IMR-90 (cell line): ENCODE measurements at regions not wholly inside any gene's neighbourhood (a gene's known extent, or its start where the extent isn't known, plus 50 kb on each side); places are given as distances from the start of the nearest gene placed in this dataset.

ENCODE experiments used
- ATAC-seq: fragments of 200-7000 bp; cut with Tn5 transposase; 2 replicates; pipeline ENCODE4 v1.9.1; 2020; ENCODE audit warnings: low read depth, mild to moderate bottlenecking, moderate library complexity
- BruUV-seq: library from RNA; stranded (reverse); fragments of 400-500 nt; replicated peaks from 2 replicates; lab custom pipeline; 2021; lab: Mats Ljungman, UMichigan
- CTCF ChIA-PET: fragments of 300-600 bp; formaldehyde crosslinking; extraction: SDS; loops from one replicate; lab custom pipeline; 2021; ENCODE audit warnings: antibody characterized with exemption; lab: Yijun Ruan, JAX
- POLR2A ChIA-PET: fragments of 300-600 bp; sonication (Branson Sonifier 250); formaldehyde crosslinking; loops from one replicate; lab custom pipeline; 2022; ENCODE audit warnings: antibody characterized with exemption; ENCODE audit not compliant: unreplicated experiment; lab: Charles Lee
- DNase-seq: peaks from one replicate; pipeline ENCODE4 v3.0.0; 2013
- H2AFZ ChIP-seq: replicated peaks from 2 replicates; pipeline ENCODE3; 2013; ENCODE audit warnings: low read length, mild to moderate bottlenecking; ENCODE audit not compliant: poor library complexity
- H2AK5ac ChIP-seq: 2 replicates; pipeline ENCODE4 v1.6.1; 2013; ENCODE audit warnings: low read depth, low read length, inconsistent platforms
- H2AK9ac ChIP-seq: replicated peaks from 2 replicates; pipeline ENCODE3; 2013; ENCODE audit warnings: mild to moderate bottlenecking, low read depth, low read length, moderate library complexity; ENCODE audit not compliant: poor library complexity
- H2BK120ac ChIP-seq: 2 replicates; pipeline ENCODE4 v1.6.1; 2013; ENCODE audit warnings: low read depth, low read length, inconsistent platforms
- H2BK15ac ChIP-seq: 3 replicates; pipeline ENCODE4 v1.6.1; 2013; ENCODE audit warnings: low read depth, low read length, inconsistent platforms
- H2BK20ac ChIP-seq: 2 replicates; pipeline ENCODE4 v1.6.1; 2013; ENCODE audit warnings: low read depth, mild to moderate bottlenecking, inconsistent platforms, low read length, moderate library complexity
- H2BK5ac ChIP-seq: 2 replicates; pipeline ENCODE4 v1.6.1; 2013; ENCODE audit warnings: mild to moderate bottlenecking, low read depth, low read length, inconsistent platforms; ENCODE audit not compliant: poor library complexity, severe bottlenecking
- H3K14ac ChIP-seq: replicated peaks from 2 replicates; pipeline ENCODE4 v1.6.1; 2013; ENCODE audit warnings: low read depth, low read length, inconsistent platforms
- H3K18ac ChIP-seq: 2 replicates; pipeline ENCODE4 v1.6.1; 2013; ENCODE audit warnings: low read depth, low read length, control low read depth
- H3K23ac ChIP-seq: 2 replicates; pipeline ENCODE4 v1.6.1; 2013; ENCODE audit warnings: low read depth, low read length, inconsistent platforms
- H3K27ac ChIP-seq: 2 replicates; pipeline ENCODE4 v1.5.1; 2013; ENCODE audit warnings: mild to moderate bottlenecking, control low read depth, low read length; ENCODE audit not compliant: insufficient read depth
- H3K27me3 ChIP-seq: 2 replicates; pipeline ENCODE4 v1.6.1; 2013; ENCODE audit warnings: low read length; ENCODE audit not compliant: control insufficient read depth, insufficient read depth
- H3K36me3 ChIP-seq: 2 replicates; pipeline ENCODE4 v1.6.1; 2013; ENCODE audit warnings: low read length, mixed read lengths; ENCODE audit not compliant: control insufficient read depth, insufficient read depth
- H3K4ac ChIP-seq: 2 replicates; pipeline ENCODE4 v1.6.1; 2013; ENCODE audit warnings: low read depth, low read length, inconsistent platforms
- H3K4me1 ChIP-seq: 2 replicates; pipeline ENCODE4 v1.6.1; 2013; ENCODE audit warnings: low read length, mixed read lengths; ENCODE audit not compliant: control insufficient read depth, insufficient read depth
- H3K4me2 ChIP-seq: 2 replicates; pipeline ENCODE4 v1.6.1; 2013; ENCODE audit warnings: low read depth, mild to moderate bottlenecking, control low read depth, low read length, moderate library complexity
- H3K4me3 ChIP-seq: 2 replicates; pipeline ENCODE4 v1.5.1; 2013; ENCODE audit warnings: low read depth, mild to moderate bottlenecking, control low read depth, low read length, moderate library complexity; ENCODE audit not compliant: insufficient read depth
- H3K56ac ChIP-seq: 2 replicates; pipeline ENCODE4 v1.6.1; 2013; ENCODE audit warnings: low read length, inconsistent platforms; ENCODE audit not compliant: insufficient read depth; ENCODE audit errors: extremely low read depth
- H3K79me1 ChIP-seq, 2 experiments: 2 replicates each; pipeline ENCODE4 v1.6.1; 2013; ENCODE audit warnings: low read length in 2 of 2, inconsistent platforms in 1 of 2, low read depth in 1 of 2
- H3K9ac ChIP-seq: 2 replicates; pipeline ENCODE4 v1.6.1; 2013; ENCODE audit warnings: low read depth, low read length, control low read depth
- H3K9me1 ChIP-seq: 2 replicates; pipeline ENCODE4 v1.6.1; 2013; ENCODE audit warnings: low read length, inconsistent platforms; ENCODE audit not compliant: insufficient read depth
- H3K9me3 ChIP-seq: 2 replicates; pipeline ENCODE4 v1.6.1; 2013; ENCODE audit warnings: low read length; ENCODE audit not compliant: control insufficient read depth, insufficient read depth
- H4K20me1 ChIP-seq: 2 replicates; pipeline ENCODE4 v1.6.1; 2013; ENCODE audit warnings: low read length, inconsistent platforms; ENCODE audit not compliant: insufficient read depth
- H4K5ac ChIP-seq: 2 replicates; pipeline ENCODE4 v1.6.1; 2013; ENCODE audit warnings: mild to moderate bottlenecking, low read depth, low read length, control low read depth
- H4K8ac ChIP-seq, 2 experiments: 2 replicates each; pipeline ENCODE4 v1.6.1; 2013; ENCODE audit warnings: low read depth in 2 of 2, low read length in 2 of 2, control low read depth in 1 of 2, inconsistent platforms in 1 of 2
- H4K91ac ChIP-seq: 2 replicates; pipeline ENCODE4 v1.6.1; 2013; ENCODE audit warnings: low read depth, low read length, inconsistent platforms; ENCODE audit not compliant: insufficient read depth
- CEBPB ChIP-seq: IDR thresholded peaks from 2 replicates; pipeline ENCODE4 v1.6.1; 2012; ENCODE audit warnings: low read depth, low read length, improper control_type of control experiment
- CHD1 ChIP-seq: IDR thresholded peaks from 2 replicates; pipeline ENCODE4 v1.6.1; 2012; ENCODE audit warnings: low read depth, low read length, improper control_type of control experiment
- NFE2L2 ChIP-seq: fragments of 150-350 bp; IDR thresholded peaks from 2 replicates; pipeline ENCODE4 v1.6.1; 2016; ENCODE audit warnings: low read depth, mild to moderate bottlenecking, low read length
- RAD21 ChIP-seq: IDR thresholded peaks from 2 replicates; pipeline ENCODE4 v1.6.1; 2012; ENCODE audit warnings: low read length, improper control_type of control experiment
- WGBS, 2 experiments: methylation state at CpG; one replicate each; pipeline versions ENCODE4 v1.1.5 to v1.1.7; 2013; ENCODE audit warnings: missing lambda C conversion rate in 2 of 2; ENCODE audit not compliant: insufficient read length in 1 of 2; ENCODE audit errors: extremely low coverage in 2 of 2; 5-methylcytosine and 5-hydroxymethylcytosine counted together
- dilution Hi-C: fragments of 300-500 bp; cut with HindIII; formaldehyde crosslinking; loops from one replicate; pipeline ENCODE4 v1.14.3; 2018; ENCODE audit warnings: low sequenced_read_pairs; ENCODE audit not compliant: unreplicated experiment
- in situ Hi-C: fragments of 300-500 bp; cut with MboI; formaldehyde crosslinking; loops from 3 replicates; pipeline ENCODE4 v1.14.3; 2019; ENCODE audit warnings: low sequenced_read_pairs, inconsistent platforms, mixed read lengths
- intact Hi-C: fragments of 100-400 bp; cut with micrococcal nuclease; formaldehyde crosslinking; loops from 2 replicates; pipeline ENCODE4 v1.10.0; 2022

DNA sequence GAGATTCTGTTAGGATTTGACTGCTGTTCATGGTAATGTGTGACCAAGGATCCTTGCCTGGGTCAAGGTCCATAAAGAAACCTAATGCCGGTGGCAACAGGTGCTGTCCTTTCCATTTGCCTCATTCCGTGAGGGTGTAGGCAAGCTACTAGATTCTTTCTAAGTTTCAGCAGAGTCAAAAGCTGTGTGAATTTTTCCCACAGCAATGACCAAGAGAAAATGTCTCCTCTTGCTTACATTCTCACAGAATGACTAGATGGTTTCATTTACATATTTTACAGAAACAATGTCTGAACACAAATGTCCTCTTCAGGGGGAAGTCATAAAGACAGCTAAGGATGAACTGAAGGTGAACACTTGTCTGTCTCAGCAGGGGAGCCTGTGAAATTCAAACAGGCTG, 75.3 kb upstream of the SV2C start:
- TF ChIP-seq CEBPB (no peak), NFE2L2 (no peak), RAD21 (no peak), CHD1 (no peak)
- Histone ChIP-seq H3K9ac (no peak overlapping the region), H2BK15ac (no peak overlapping the region), H4K5ac (no peak overlapping the region), H2AK5ac (no peak overlapping the region), H3K4me1 (no peaks in the 10 kb centered on the region), H3K9me1 (no peaks in the 10 kb centered on the region), H3K36me3 (no peaks in the 10 kb centered on the region), H4K20me1 (no peaks in the 10 kb centered on the region), H3K9me3 (peaks cover 8% of the 10 kb centered on the region), H3K23ac (no peak overlapping the region), H3K18ac (no peak overlapping the region), H2BK120ac (no peak overlapping the region), H3K4me3 (no peak overlapping the region), H4K8ac (no peak overlapping the region), H3K4me2 (no peak overlapping the region), H3K14ac (no peak overlapping the region), H2BK5ac (no peak overlapping the region), H3K27ac (no peak overlapping the region), H3K56ac (no peak overlapping the region), H4K91ac (no peak overlapping the region), H2AFZ (no peak overlapping the region), H2BK20ac (no peak overlapping the region), H3K27me3 (no peaks in the 10 kb centered on the region), H3K79me1 (no peaks in the 10 kb centered on the region), H2AK9ac (no peak overlapping the region), H3K4ac (no peak overlapping the region)
- intact Hi-C loops, result no loop called here
- ATAC-seq (no peak), DNase-seq (no peak)
- WGBS, 2 experiments, result no CpG with 5 or more reads among the region's 2 CpGs
- no TSS peak for BruUV-seq
- in situ Hi-C loops, result no loop called here
- ChIA-PET POLR2A (no interaction called here), CTCF (no interaction called here)
- dilution Hi-C loops, result no loop called here
